AG09319 (cell line): ENCODE measurements at regions not wholly inside any gene's neighbourhood (a gene's known extent, or its start where the extent isn't known, plus 50 kb on each side); places are given as distances from the start of the nearest gene placed in this dataset.
"Not testable (repeated sequence)": the region's sequence is repeated elsewhere in the genome, so short reads cannot be mapped to it uniquely, and the experiment has no call there.

Experiments
- DNase-seq: peaks from one replicate; pipeline ENCODE4 v3.0.0-alpha.2; 2010; ENCODE audit warnings: low read depth; ENCODE audit errors: extremely low read depth
- TF ChIP-seq, protein P1 (sequence below): IDR thresholded peaks from 2 replicates; pipeline ENCODE4 v1.5.1; 2011; ENCODE audit warnings: low read depth, mild to moderate bottlenecking, inconsistent platforms, low read length, moderate library complexity

DNA sequence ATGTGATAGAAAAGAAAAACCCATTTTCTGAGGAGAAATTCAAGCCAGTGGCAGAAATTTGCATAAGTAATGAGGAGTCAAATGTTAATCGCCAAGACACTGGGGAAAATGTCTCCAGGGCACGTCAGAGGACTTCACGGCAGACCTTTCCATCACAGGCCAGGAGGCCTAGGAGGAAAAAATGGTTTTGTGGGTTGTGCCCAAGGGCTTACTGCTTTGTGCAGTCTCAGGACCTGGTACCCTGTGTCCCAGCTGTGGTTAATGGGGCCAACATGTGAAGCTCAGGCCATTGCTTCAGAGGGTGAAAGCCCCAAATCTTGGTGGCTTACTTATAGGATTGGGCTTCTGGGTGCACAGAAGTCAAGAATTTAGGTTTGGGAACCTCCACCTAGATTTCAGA lies 54.8 kb upstream of the ADAMTS2 start:
- TF ChIP-seq, protein P1, sequence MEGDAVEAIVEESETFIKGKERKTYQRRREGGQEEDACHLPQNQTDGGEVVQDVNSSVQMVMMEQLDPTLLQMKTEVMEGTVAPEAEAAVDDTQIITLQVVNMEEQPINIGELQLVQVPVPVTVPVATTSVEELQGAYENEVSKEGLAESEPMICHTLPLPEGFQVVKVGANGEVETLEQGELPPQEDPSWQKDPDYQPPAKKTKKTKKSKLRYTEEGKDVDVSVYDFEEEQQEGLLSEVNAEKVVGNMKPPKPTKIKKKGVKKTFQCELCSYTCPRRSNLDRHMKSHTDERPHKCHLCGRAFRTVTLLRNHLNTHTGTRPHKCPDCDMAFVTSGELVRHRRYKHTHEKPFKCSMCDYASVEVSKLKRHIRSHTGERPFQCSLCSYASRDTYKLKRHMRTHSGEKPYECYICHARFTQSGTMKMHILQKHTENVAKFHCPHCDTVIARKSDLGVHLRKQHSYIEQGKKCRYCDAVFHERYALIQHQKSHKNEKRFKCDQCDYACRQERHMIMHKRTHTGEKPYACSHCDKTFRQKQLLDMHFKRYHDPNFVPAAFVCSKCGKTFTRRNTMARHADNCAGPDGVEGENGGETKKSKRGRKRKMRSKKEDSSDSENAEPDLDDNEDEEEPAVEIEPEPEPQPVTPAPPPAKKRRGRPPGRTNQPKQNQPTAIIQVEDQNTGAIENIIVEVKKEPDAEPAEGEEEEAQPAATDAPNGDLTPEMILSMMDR, result no peak
- no peak for DNase-seq

DNA sequence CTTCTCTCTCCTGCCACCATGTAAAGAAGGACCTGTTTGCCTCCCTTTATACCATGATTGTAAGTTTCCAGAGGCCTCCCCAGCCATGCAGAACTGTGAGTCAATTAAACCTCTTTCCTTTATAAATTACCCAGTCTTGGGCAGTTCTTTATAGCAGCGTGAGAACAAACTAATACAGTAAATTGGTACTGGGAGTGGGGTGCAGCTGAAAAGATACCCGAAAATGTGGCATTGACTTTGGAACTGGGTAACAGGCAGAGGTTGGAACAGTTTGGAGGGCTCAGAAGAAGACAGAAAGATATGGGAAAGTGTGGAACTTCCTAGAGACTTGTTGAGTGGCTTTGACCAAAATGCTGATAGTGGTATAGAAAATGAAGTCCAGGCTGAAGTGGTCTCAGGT lies 54.1 kb upstream of the ADAMTS2 start:
- DNase-seq, result not testable (repeated sequence)

DNA sequence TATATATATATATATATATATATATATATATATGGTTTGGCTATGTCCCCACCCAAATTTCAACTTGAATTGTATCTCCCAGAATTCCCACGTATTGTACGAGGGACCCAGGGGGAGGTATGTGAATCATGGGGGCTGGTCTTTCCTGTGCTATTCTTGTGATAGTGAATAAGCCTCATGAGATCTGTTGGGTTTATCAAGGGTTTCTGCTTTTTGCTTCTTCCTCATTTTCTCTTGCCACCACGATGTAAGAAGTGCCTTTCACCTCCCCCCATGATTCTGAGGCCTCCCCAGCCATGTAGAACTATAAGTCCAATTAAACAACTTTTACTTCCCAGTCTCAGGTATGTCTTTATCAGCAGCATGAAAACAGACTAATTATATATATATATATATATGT lies 52.3 kb upstream of the ADAMTS2 start:
- DNase-seq, result no peak
- TF ChIP-seq, protein P1, result no peak
